ENCODE measurements at regions not wholly inside any gene's neighbourhood (a gene's known extent, or its start where the extent isn't known, plus 50 kb on each side); places are given as distances from the start of the nearest gene placed in this dataset.
"Not testable (repeated sequence)": the region's sequence is repeated elsewhere in the genome, so short reads cannot be mapped to it uniquely, and the experiment has no call there.

DNA sequence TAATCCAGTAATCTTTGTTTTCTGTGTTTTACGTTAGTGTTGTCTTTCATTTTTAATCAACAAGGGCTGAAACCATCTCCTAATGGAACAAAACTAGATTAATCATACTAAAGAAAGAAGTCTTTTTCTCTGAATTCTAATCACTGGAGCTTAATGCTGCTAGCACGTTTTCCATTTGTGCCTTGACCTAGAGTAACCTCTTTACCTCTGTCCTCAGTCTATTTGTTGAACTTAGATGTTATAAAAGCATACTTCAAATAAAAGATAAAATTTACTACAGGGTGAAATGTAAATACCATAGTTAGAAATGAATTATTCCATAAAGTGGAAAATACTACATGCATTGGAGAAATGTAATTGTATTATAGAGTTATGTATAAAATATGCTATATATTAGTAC, 207.1 kb downstream of the NKX6-1 start:
- H3K4me1 Mint-ChIP-seq: no peaks in the 10 kb centered on the region
- POLR2A ChIA-PET: no interaction called here
- no peak overlapping the region for H3K27ac Mint-ChIP-seq
- no peak for ATAC-seq (ENCODE audit: low read depth)
- peaks cover 1% of the 10 kb centered on the region for H3K9me3 Mint-ChIP-seq
- H3K4me3 Mint-ChIP-seq: no peak overlapping the region
- no peaks in the 10 kb centered on the region for H3K36me3 Mint-ChIP-seq
- no peak for DNase-seq
- H3K27me3 Mint-ChIP-seq: no peaks in the 10 kb centered on the region

DNA sequence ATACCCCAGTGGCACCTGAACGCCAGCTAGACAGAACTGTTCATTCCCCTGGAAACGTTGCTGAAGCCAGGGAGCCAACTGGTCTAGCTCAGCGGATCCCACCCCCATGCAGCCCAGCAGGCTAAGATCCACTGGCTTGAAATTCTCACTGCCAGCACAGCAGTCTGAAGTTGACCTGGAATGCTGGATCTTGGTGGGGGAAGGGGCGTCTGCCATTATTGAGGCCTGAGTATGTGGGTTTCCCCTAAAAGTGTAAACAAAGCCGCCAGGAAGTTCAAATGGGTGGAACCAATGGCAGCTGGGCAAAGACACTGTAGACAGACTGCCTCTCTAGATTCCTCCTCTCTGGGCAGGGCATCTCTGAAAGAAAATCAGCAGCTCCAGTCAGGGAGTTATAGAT, 213.0 kb downstream of the NKX6-1 start:
- H3K4me3 Mint-ChIP-seq: no peak overlapping the region
- peaks cover 3% of the 10 kb centered on the region for H3K9me3 Mint-ChIP-seq
- no peaks in the 10 kb centered on the region for H3K4me1 Mint-ChIP-seq
- POLR2A ChIA-PET: no interaction called here
- no peak overlapping the region for H3K27ac Mint-ChIP-seq
- no peaks in the 10 kb centered on the region for H3K27me3 Mint-ChIP-seq
- no peak for DNase-seq
- no peaks in the 10 kb centered on the region for H3K36me3 Mint-ChIP-seq
- ATAC-seq (ENCODE audit: low read depth): no peak

DNA sequence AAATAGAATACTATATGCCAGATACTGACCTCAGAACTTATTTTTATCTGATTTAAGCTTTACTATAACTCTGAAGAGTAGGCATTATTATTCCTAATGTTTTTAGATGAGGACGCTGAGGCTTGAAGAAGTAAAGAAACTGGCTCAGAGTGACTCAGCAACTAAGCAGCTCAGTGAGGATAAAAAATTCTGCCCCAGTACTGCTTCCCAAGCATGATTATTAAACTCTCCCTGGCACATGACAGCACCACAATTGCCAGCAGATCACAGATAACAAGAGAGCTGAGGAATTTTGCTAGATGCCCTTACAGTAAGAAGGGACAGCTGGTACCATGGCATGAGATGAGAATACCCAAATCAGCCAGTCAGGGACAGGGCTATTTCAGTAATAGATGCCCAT, 219.4 kb downstream of the NKX6-1 start:
- Mint-ChIP-seq H3K27ac (no peak overlapping the region), H3K4me3 (no peak overlapping the region), H3K9me3 (no peaks in the 10 kb centered on the region), H3K27me3 (no peaks in the 10 kb centered on the region), H3K36me3 (no peaks in the 10 kb centered on the region), H3K4me1 (no peaks in the 10 kb centered on the region)
- no peak for ATAC-seq (ENCODE audit: low read depth)
- no peak for DNase-seq
- POLR2A ChIA-PET: no interaction called here

DNA sequence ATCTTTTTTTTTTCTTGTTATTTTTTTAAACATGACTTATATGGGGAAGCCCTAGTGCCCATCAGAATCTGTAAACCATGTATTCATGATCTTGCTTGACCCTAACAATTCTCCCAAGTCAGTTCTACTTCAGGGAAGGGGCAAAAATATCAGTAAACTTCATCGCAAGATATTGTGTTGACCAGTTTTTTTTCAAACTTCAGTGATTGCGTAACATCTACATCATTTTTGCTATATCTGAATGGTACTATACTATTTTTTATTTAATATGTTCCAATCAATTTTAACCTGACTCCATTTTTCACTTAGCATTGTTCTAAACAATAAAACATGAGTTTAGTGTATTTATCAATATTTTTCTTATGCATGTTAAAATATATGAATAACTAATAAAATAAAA, 221.2 kb downstream of the NKX6-1 start:
- no peaks in the 10 kb centered on the region for H3K27me3 Mint-ChIP-seq
- no peaks in the 10 kb centered on the region for H3K9me3 Mint-ChIP-seq
- POLR2A ChIA-PET: no interaction called here
- H3K4me1 Mint-ChIP-seq: no peaks in the 10 kb centered on the region
- DNase-seq (no peak), ATAC-seq (ENCODE audit: low read depth) (no peak)
- no peaks in the 10 kb centered on the region for H3K36me3 Mint-ChIP-seq
- H3K4me3 Mint-ChIP-seq: no peak overlapping the region
- H3K27ac Mint-ChIP-seq: no peak overlapping the region

DNA sequence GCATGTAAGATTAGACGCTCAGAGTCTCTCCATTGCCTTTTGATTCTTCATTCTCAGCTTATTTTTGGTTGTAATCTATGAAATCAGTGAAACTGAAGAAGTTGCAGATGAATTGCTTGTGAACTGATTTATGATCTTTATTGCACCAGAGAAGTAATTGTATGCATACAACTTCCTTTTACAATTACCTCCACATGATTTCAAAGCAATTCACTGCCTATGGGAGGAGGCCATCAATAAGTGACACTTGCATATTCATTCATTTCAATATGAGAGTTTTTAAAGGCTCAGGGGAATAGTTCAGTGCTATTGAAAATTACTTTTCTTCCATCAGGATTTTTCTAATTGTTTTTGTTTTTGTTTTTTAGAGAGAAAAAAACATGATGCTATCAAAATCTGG, 222.3 kb downstream of the NKX6-1 start:
- DNase-seq (no peak), ATAC-seq (ENCODE audit: low read depth) (no peak)
- no peaks in the 10 kb centered on the region for H3K4me1 Mint-ChIP-seq
- H3K27me3 Mint-ChIP-seq: no peaks in the 10 kb centered on the region
- H3K4me3 Mint-ChIP-seq: no peak overlapping the region
- H3K36me3 Mint-ChIP-seq: no peaks in the 10 kb centered on the region
- no peaks in the 10 kb centered on the region for H3K9me3 Mint-ChIP-seq
- POLR2A ChIA-PET: no interaction called here
- H3K27ac Mint-ChIP-seq: no peak overlapping the region

DNA sequence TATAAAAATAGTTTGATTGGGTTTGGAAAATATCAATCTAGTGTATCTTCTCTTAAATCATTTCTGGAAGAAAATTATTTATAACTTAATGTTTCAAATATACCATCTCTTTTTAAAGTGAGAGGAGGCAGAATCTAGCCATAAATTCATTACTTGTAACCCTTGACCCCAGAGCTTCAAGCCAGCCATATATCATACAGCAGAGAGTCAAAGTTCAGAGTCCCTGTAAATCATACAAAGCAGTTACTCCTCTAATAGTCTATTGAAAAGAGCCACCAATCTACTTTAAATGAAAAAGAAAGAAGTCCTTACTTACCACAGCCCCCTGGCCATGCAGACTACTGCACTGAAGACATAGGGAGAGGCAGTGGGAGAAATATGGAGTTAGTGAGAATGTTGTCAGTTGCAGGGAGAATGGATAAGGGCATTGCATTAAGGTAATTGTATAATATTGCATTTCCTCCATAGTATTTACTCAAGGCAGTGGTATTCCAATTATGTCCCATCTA, 229.5 kb downstream of the NKX6-1 start:
- Mint-ChIP-seq H3K4me3 (no peak overlapping the region), H3K9me3 (no peaks in the 10 kb centered on the region), H3K36me3 (no peaks in the 10 kb centered on the region), H3K4me1 (no peaks in the 10 kb centered on the region), H3K27ac (no peak overlapping the region), H3K27me3 (no peaks in the 10 kb centered on the region)
- no peak for DNase-seq
- ATAC-seq (ENCODE audit: low read depth): no peak
- POLR2A ChIA-PET: no interaction called here

DNA sequence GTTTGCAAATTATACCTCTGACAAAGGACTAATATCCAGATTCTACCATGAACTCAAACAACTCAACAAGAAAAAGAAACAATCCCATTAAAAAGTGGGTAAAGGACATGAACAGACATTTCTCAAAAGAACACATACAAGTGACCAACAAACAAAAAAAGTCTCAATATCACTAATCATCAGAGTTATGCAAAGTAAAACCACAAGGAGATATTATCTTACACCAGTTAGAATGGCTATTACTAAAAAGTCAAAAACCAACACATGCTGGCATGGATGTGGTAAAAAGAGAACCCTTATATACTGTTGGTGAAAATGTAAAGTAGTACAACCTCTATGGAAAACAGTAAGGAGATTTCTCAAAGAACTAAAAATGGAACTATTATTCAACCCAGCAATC, 234.4 kb downstream of the NKX6-1 start:
- Mint-ChIP-seq H3K4me3 (no peak overlapping the region), H3K9me3 (no peaks in the 10 kb centered on the region), H3K4me1 (no peaks in the 10 kb centered on the region), H3K36me3 (no peaks in the 10 kb centered on the region), H3K27me3 (no peaks in the 10 kb centered on the region), H3K27ac (no peak overlapping the region)
- DNase-seq: no peak
- ATAC-seq (ENCODE audit: low read depth): no peak
- POLR2A ChIA-PET: no interaction called here

DNA sequence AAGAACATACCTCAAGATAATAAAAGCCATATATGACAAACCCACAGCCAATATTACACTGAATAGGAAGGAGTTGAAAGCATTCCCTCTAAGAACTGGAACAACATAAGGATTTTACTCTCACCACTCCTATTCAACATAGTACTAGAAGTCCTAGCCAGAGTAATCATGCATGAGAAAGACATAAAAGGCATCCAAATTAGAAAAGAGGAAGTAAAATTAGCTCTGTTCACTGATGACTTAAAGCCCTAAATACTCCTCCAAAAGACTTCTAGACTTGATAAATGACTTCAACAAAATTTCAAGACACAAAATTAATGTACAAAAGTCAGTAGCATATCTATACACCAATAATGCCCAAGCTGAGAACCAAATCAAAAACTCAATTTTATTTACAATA, 235.7 kb downstream of the NKX6-1 start:
- H3K27me3 Mint-ChIP-seq: no peaks in the 10 kb centered on the region
- no peaks in the 10 kb centered on the region for H3K9me3 Mint-ChIP-seq
- H3K27ac Mint-ChIP-seq: no peak overlapping the region
- H3K36me3 Mint-ChIP-seq: no peaks in the 10 kb centered on the region
- no peaks in the 10 kb centered on the region for H3K4me1 Mint-ChIP-seq
- DNase-seq: no peak
- H3K4me3 Mint-ChIP-seq: no peak overlapping the region
- POLR2A ChIA-PET: no interaction called here
- ATAC-seq (ENCODE audit: low read depth): no peak

DNA sequence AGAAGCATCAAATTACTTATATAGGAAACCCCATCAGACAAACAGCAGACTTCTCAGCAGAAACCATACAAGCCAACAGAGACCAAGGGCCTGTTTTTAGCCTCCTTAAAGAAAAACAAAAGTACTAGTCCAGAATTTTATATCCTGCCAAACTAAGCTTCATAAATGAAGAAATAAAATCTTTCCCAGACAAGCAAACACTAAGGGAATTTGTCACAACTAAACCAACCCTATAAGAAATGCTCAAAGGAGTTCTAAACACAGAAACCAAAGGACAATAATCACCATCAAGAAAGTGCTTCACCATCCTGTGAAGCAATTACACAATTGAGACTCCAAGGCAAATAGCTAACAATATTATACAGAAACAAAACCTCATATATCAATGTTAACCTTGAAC, 238.6 kb downstream of the NKX6-1 start:
- no peak for DNase-seq
- H3K4me3 Mint-ChIP-seq: no peak overlapping the region
- POLR2A ChIA-PET: no interaction called here
- no peaks in the 10 kb centered on the region for H3K4me1 Mint-ChIP-seq
- no peak overlapping the region for H3K27ac Mint-ChIP-seq
- H3K36me3 Mint-ChIP-seq: no peaks in the 10 kb centered on the region
- no peaks in the 10 kb centered on the region for H3K27me3 Mint-ChIP-seq
- ATAC-seq (ENCODE audit: low read depth): no peak
- H3K9me3 Mint-ChIP-seq: no peaks in the 10 kb centered on the region

DNA sequence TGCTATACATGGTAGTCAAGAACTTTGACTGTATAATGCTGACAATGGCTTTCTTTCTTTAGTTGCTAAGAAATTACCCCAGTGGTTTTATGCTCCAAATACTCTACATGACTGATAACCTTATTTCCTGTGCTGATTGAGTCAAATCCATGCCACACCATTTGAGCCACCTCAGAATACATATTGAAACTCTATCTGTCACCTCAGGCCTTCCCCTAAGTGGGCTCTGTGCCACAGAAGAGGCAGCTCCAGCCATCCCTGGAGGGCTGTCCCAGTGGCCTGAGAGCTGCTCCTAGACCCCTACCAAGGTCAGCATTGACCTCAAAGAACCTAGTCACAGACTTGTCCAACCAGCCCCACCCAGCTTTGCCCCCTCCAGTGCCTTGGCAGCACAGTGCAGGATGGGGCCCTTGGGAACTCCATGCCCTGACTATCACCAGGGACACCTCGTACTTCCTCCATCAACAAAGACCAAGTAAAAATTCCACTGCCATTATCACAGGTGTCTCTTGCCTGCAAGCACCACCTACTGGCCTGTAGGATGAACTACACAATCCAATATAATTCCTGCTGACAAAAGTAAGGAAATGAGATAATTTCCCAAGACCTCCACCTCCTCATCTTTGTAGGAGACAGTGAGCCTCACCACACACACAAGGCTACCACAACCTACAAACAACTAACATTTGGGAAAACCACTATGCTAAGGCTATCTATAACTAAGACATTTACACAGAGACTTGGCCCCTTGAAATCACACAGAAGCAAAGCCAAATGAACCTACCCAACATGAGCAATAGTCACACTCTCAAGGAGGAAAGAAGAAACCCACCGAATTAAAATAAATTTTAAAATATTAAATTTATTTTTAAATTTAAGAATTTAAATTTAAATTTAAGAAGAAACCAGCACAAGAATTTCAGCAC, 239.9 kb downstream of the NKX6-1 start:
- H3K27me3 Mint-ChIP-seq: no peaks in the 10 kb centered on the region
- H3K4me1 Mint-ChIP-seq: no peaks in the 10 kb centered on the region
- DNase-seq (no peak), ATAC-seq (ENCODE audit: low read depth) (no peak)
- H3K9me3 Mint-ChIP-seq: no peaks in the 10 kb centered on the region
- H3K4me3 Mint-ChIP-seq: no peak overlapping the region
- no peak overlapping the region for H3K27ac Mint-ChIP-seq
- POLR2A ChIA-PET: no interaction called here
- no peaks in the 10 kb centered on the region for H3K36me3 Mint-ChIP-seq

DNA sequence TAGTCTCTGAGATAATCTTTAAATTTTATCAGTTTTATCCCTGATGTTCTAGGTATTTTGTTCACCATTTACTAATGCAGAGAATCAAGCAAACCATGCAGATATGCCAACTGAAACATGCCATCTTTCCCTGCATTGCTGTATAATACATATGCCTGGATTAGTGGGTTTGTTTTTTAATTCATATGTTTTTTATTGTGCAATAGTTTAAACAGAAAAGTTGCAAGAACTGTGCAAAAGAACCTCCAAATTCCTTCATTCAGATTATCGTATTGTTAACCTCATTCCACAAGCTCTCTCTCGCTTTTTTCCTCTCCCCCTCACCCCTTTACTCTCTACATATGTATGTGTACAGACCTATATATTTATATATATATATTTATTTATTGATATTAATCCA, 244.6 kb downstream of the NKX6-1 start:
- no peak for ATAC-seq (ENCODE audit: low read depth)
- DNase-seq: no peak
- Mint-ChIP-seq H3K27me3 (no peaks in the 10 kb centered on the region), H3K36me3 (no peaks in the 10 kb centered on the region), H3K9me3 (peaks cover 3% of the 10 kb centered on the region), H3K27ac (no peak overlapping the region), H3K4me3 (no peak overlapping the region), H3K4me1 (no peaks in the 10 kb centered on the region)
- POLR2A ChIA-PET: no interaction called here

DNA sequence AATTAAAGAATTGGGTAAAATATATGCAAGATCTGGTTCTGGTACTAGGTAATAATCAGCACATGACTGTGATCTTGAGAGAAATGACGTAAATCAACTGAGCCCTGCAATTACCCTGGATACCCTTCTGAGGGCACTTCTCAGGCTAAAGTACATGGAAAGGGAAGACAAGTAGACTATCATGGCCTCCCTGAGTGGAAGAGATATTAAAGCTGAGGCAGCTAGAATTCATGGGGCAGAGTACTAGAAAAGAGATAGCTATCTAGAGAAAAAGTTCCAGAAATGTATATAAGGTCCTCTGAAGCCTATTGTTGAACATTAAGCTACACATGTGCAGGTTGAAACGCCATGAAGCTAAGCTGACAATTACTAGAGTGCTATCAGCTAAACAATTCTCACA, 249.6 kb downstream of the NKX6-1 start:
- Mint-ChIP-seq H3K9me3 (peaks cover 4% of the 10 kb centered on the region), H3K4me1 (no peaks in the 10 kb centered on the region), H3K4me3 (no peak overlapping the region), H3K36me3 (no peaks in the 10 kb centered on the region), H3K27me3 (no peaks in the 10 kb centered on the region), H3K27ac (no peak overlapping the region)
- no peak for DNase-seq
- ATAC-seq (ENCODE audit: low read depth): no peak
- POLR2A ChIA-PET: no interaction called here

DNA sequence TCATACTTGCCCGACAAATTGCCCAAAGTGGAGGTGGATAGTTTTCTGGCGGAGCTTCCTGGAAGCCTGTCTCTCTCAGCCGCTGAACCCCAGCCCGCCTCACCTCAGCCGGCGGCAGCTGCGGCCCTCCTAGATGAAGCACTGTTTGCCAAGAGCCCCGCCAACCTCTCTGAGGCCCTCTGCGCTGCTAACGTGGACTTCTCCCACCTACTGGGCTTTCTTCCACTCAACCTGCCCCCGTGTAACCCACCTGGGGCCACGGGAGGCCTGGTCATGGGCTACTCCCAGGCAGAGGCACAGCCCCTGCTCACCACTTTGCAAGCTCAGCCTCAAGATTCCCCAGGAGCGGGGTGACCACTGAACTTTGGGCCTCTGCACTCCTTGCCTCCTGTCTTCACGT, 254.1 kb downstream of the NKX6-1 start:
- H3K4me1 Mint-ChIP-seq; H3K27ac Mint-ChIP-seq; ATAC-seq (ENCODE audit: low read depth); DNase-seq; H3K9me3 Mint-ChIP-seq; POLR2A ChIA-PET; H3K27me3 Mint-ChIP-seq; H3K4me3 Mint-ChIP-seq; H3K36me3 Mint-ChIP-seq: not testable (repeated sequence)

DNA sequence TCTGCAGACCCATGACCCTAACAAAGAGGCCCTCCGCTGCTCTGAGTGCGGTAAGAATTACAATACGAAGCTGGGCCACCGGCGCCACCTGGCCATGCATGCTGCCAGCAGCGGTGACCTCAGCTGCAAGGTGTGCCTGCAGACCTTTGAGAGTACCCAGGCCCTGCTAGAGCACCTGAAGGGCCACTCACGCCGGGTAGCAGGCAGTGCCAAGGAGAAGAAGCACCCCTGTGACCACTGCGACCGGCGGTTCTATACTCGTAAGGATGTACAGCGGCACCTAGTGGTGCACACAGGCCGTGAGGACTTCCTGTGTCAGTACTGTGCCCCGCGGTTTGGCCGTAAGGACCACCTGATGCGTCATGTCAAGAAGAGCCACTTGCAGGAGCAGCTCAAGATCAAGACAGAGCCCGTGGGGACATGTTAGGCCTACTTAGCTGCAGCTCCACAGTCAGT, 254.7 kb downstream of the NKX6-1 start:
- DNase-seq; ATAC-seq (ENCODE audit: low read depth); POLR2A ChIA-PET; H3K36me3 Mint-ChIP-seq; H3K4me1 Mint-ChIP-seq; H3K27ac Mint-ChIP-seq; H3K9me3 Mint-ChIP-seq; H3K27me3 Mint-ChIP-seq; H3K4me3 Mint-ChIP-seq: not testable (repeated sequence)
